ENCODE measurements at regions not wholly inside any gene's neighbourhood (a gene's known extent, or its start where the extent isn't known, plus 50 kb on each side); places are given as distances from the start of the nearest gene placed in this dataset.

GRCh38 chr4:173913496-173913895 is 370.0 kb downstream of the FBXO8 start:
- Histone ChIP-seq H3K27ac (no peak overlapping the region), H3K27me3 (no peaks in the 10 kb centered on the region), H3K9me3 (no peaks in the 10 kb centered on the region), H3K4me3 (no peak overlapping the region), H3K4me1 (ENCODE audit: insufficient read depth) (peaks cover 2% of the 10 kb centered on the region), H3K36me3 (no peaks in the 10 kb centered on the region)
- no peak for TF ChIP-seq CTCF (IDR thresholded peaks at IDR 0.05)
- no peak for TF ChIP-seq EP300 (IDR thresholded peaks at IDR 0.05)
- TF ChIP-seq POLR2A (IDR thresholded peaks at IDR 0.05): no peak
- 93 to 96% (median 95%) methylated on average over 6 of the region's 6 CpGs for WGBS, 3 donors
- intact Hi-C loops (cut with DNase I): no loop called here
- DNase-seq: no peak

DNA sequence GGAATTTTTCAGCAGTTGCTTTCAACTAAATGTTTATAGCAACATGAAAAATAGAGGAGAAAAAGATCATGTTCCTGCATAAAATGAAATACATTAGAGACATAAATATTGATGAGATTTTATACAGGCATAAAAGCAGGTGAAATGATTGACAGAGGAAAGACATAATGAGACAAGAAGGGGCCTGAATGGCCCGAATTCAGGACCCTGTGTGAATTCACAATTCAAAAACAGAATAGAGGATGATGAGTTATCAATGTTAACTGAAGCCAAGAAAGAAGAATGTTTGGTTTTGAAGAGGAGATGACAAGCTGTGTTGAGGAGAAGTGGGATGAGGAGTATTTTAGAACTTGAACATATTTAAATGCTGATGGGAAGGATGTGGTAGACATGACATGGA is 371.1 kb downstream of the FBXO8 start:
- TF ChIP-seq EP300 (IDR thresholded peaks at IDR 0.05) (no peak), CTCF (IDR thresholded peaks at IDR 0.05) (no peak), POLR2A (IDR thresholded peaks at IDR 0.05) (no peak)
- Histone ChIP-seq H3K9me3 (no peaks in the 10 kb centered on the region), H3K27ac (no peak overlapping the region), H3K4me1 (ENCODE audit: insufficient read depth) (peaks cover 2% of the 10 kb centered on the region), H3K4me3 (no peak overlapping the region), H3K27me3 (no peaks in the 10 kb centered on the region), H3K36me3 (no peaks in the 10 kb centered on the region)
- no peak for DNase-seq
- intact Hi-C loops (cut with DNase I): no loop called here
- 87 to 89% (median 88%) methylated on average over 1 of the region's 1 CpG for WGBS, 3 donors

- WGBS, 3 donors: 93 to 96% (median 95%) methylated on average over 4 of the region's 4 CpGs
Observed at GRCh38 chr4:173910891-173911290, 372.6 kb downstream of the FBXO8 start.

GRCh38 chr4:173909294-173909693 is 374.2 kb downstream of the FBXO8 start:
- Histone ChIP-seq H3K4me3 (no peak overlapping the region), H3K36me3 (no peaks in the 10 kb centered on the region), H3K4me1 (ENCODE audit: insufficient read depth) (no peaks in the 10 kb centered on the region), H3K27me3 (no peaks in the 10 kb centered on the region), H3K9me3 (no peaks in the 10 kb centered on the region), H3K27ac (no peak overlapping the region)
- 91 to 96% (median 96%) methylated on average over 3 of the region's 3 CpGs for WGBS, 3 donors
- no peak for TF ChIP-seq CTCF (IDR thresholded peaks at IDR 0.05)
- TF ChIP-seq POLR2A (IDR thresholded peaks at IDR 0.05): no peak
- no peak for TF ChIP-seq EP300 (IDR thresholded peaks at IDR 0.05)
- DNase-seq: no peak
- intact Hi-C loops (cut with DNase I): no loop called here

More at GRCh38 chr4:173910891-173911290, 372.6 kb downstream of the FBXO8 start:
- no peak for DNase-seq
- Histone ChIP-seq H3K36me3 (no peaks in the 10 kb centered on the region), H3K4me1 (ENCODE audit: insufficient read depth) (no peaks in the 10 kb centered on the region), H3K27ac (no peak overlapping the region), H3K9me3 (no peaks in the 10 kb centered on the region), H3K27me3 (no peaks in the 10 kb centered on the region), H3K4me3 (no peak overlapping the region)
- intact Hi-C loops (cut with DNase I): no loop called here
- TF ChIP-seq EP300 (IDR thresholded peaks at IDR 0.05) (no peak), POLR2A (IDR thresholded peaks at IDR 0.05) (no peak), CTCF (IDR thresholded peaks at IDR 0.05) (no peak)

DNA sequence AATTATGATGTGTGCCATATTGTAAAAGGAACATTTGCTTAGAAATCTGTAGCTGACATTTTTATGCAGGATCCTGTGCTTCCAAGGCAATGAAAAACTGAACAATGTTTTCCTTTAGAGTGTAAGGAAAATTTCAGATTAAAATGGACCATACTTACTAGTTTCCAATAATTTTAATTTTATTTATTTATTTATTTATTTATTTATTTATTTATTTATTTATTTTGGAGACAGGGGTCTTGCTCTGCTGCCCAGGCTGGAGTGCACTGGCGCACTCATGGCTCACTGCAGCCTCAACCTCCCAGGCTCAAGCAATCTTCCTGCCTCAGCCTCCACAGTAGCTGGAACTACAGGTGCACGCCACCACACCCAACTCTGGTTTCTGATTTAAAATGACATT is 369.8 kb upstream of the HAND2 start:
- Histone ChIP-seq H3K9me3 (no peaks in the 10 kb centered on the region), H3K36me3 (no peaks in the 10 kb centered on the region), H3K4me3 (no peak overlapping the region), H3K27ac (no peak overlapping the region), H3K4me1 (ENCODE audit: insufficient read depth) (no peaks in the 10 kb centered on the region), H3K27me3 (no peaks in the 10 kb centered on the region)
- 92 to 98% (median 95%) methylated on average over 2 of the region's 2 CpGs for WGBS, 3 donors
- TF ChIP-seq POLR2A (IDR thresholded peaks at IDR 0.05) (no peak), CTCF (IDR thresholded peaks at IDR 0.05) (no peak), EP300 (IDR thresholded peaks at IDR 0.05) (no peak)
- DNase-seq: no peak
- intact Hi-C loops (cut with DNase I): no loop called here
